ENCODE measurements at regions not wholly inside any gene's neighbourhood (a gene's known extent, or its start where the extent isn't known, plus 50 kb on each side); places are given as distances from the start of the nearest gene placed in this dataset.
A peak's percentile ranks its signal among the peaks of the same experiment; 100 is the strongest.

GRCh38 chr13:31952641-31953380 lies 78.8 kb upstream of the FRY start:
- Histone ChIP-seq H4K91ac (ENCODE audit: insufficient read length, low read depth, low read length) (no peak overlapping the region), H3K14ac (ENCODE audit: insufficient read depth, low read length) (no peak overlapping the region; the same call in 1 of the 2 replicates), H3K4me2 (ENCODE audit: insufficient read depth, insufficient read length, low read length) (no peak overlapping the region), H3K56ac (ENCODE audit: insufficient read length, low read depth, low read length) (no peak overlapping the region), H3K27me3 (ENCODE audit: insufficient read depth, low read length) (no peaks in the 10 kb centered on the region), H3K9ac (ENCODE audit: extremely low read depth, insufficient read length, low read length) (no peak overlapping the region), H4K8ac (replicated peaks; ENCODE audit: insufficient read length, low read depth, low read length) (no peak overlapping the region), H2BK120ac (ENCODE audit: low read depth, low read length, poor library complexity, severe bottlenecking) (no peak overlapping the region), H3K9me3 (ENCODE audit: control insufficient read depth, low read depth, low read length) (no peaks in the 10 kb centered on the region), H3K79me2 (ENCODE audit: insufficient read depth, low read length) (no peaks in the 10 kb centered on the region), H4K20me1 (ENCODE audit: control insufficient read depth, insufficient read depth, insufficient read length) (no peaks in the 10 kb centered on the region), H2BK5ac (ENCODE audit: insufficient read length, low read length) (no peak overlapping the region), H3K79me1 (ENCODE audit: insufficient read depth, low read depth, low read length, poor library complexity, severe bottlenecking) (no peaks in the 10 kb centered on the region), H3T11ph (ENCODE audit: low read length) (no peak overlapping the region), H2BK20ac (ENCODE audit: low read depth, low read length, poor library complexity, severe bottlenecking) (no peak overlapping the region), H2BK15ac (ENCODE audit: low read depth, low read length) (no peak overlapping the region), H3K4ac (ENCODE audit: low read depth, low read length) (no peak overlapping the region), H4K5ac (ENCODE audit: insufficient read length, low read depth, low read length) (no peak overlapping the region), H3K23me2 (ENCODE audit: insufficient read length, low read depth, low read length, poor library complexity, severe bottlenecking) (no peaks in the 10 kb centered on the region), H3K18ac (ENCODE audit: insufficient read length, low read depth, low read length) (no peak overlapping the region), H2AK5ac (ENCODE audit: insufficient read length, low read length) (no peak overlapping the region), H2AFZ (ENCODE audit: low read length) (no peak overlapping the region), H2BK12ac (ENCODE audit: insufficient read length, low read depth, low read length) (no peak overlapping the region), H3K23ac (ENCODE audit: insufficient read length, low read depth, low read length) (no peak overlapping the region), H3K4me1 (ENCODE audit: insufficient read depth, low read length) (no peaks in the 10 kb centered on the region), H3K27ac (ENCODE audit: insufficient read length, low read depth, low read length) (no peak overlapping the region)
- peaks cover 0 to 13% (median 3%) of the 10 kb centered on the region in 3 experiments; a peak in 3 of 7 replicates for H3K36me3 Mint-ChIP-seq (ENCODE audit: insufficient read depth in 1 of 3, low read depth in 3 of 3)
- TF ChIP-seq CTCF (conservative IDR thresholded peaks at IDR 0.05), result no peak
- DNase-seq, result no peak
- no peak overlapping the region for H3K4me3 Mint-ChIP-seq
- H3K9me3 Mint-ChIP-seq, result peaks cover 6 to 9% of the 10 kb centered on the region in 2 experiments; a peak in 4 of 5 replicates
- no CpG with 5 or more reads among the region's 40 CpGs for WGBS (ENCODE audit: extremely low coverage, insufficient read length, low lambda C conversion rate)
- H3K27me3 Mint-ChIP-seq (ENCODE audit: low read depth), result no peaks in the 10 kb centered on the region; the same call in 1 of the 2 replicates
- peak overlapping the region in 1 of 3 experiments; percentile 55; a peak in 1 of 7 replicates for H3K27ac Mint-ChIP-seq
- peaks cover under 1 to 1% of the 10 kb centered on the region in 2 experiments; a peak in 2 of 4 replicates for H3K4me1 Mint-ChIP-seq
